OCI-LY7 (cell line): ENCODE measurements at regions not wholly inside any gene's neighbourhood (a gene's known extent, or its start where the extent isn't known, plus 50 kb on each side); places are given as distances from the start of the nearest gene placed in this dataset.

Source experiments
- CTCF ChIP-seq: fragments of 200-600 bp; sonication (generic); conservative IDR thresholded peaks from 2 replicates; pipeline ENCODE4 v1.5.1; 2014; ENCODE audit warnings: mild to moderate bottlenecking, antibody characterized with exemption, low read length, moderate library complexity, mixed read lengths
- EZH2phosphoT487 ChIP-seq: fragments of 200-600 bp; sonication (generic); IDR thresholded peaks from 2 replicates; pipeline ENCODE4 v1.6.1; 2018; ENCODE audit warnings: low read depth, borderline replicate concordance, mild to moderate bottlenecking, mixed run types, antibody characterized with exemption, low read length, moderate library complexity, mixed read lengths

DNA sequence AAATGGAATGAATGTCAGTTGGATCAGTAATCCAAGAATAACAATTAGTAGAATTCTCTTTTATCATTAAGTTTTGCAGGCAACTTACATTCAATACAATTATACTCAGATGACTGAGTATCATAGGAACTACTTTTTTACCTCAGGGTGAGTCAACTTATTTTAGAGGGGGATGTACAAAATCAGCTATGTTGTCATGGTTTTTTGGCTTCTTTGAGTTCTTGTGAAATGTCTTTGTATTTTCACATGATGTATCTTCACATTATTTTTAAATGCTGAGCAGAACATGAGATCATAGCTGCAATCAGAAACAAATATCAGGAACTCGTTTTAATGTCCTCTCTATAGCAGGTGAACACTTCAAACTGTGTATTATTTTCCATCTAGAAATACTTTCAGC, 65.3 kb upstream of the PTPRR start:
- no peak for TF ChIP-seq CTCF
- TF ChIP-seq EZH2phosphoT487: no peak
